KG1 (cell line): ENCODE measurements at regions not wholly inside any gene's neighbourhood (a gene's known extent, or its start where the extent isn't known, plus 50 kb on each side); places are given as distances from the start of the nearest gene placed in this dataset.
"Not testable (repeated sequence)": the region's sequence is repeated elsewhere in the genome, so short reads cannot be mapped to it uniquely, and the experiment has no call there.

ENCODE experiments used
- DNase-seq: peaks from one replicate; lab custom pipeline; 2025; lab: John Stamatoyannopoulos, UW

- no peak for DNase-seq
These were observed 75.7 kb downstream of the C18orf54 start for GRCh38 chr18:54433368-54433767.

- no peak for DNase-seq
These were observed 76.2 kb downstream of the C18orf54 start for GRCh38 chr18:54433857-54434256.

GRCh38 chr18:54434453-54434852 is 76.7 kb downstream of the C18orf54 start:
- DNase-seq = no peak

GRCh38 chr18:54436501-54436900 is 78.8 kb downstream of the C18orf54 start:
- no peak for DNase-seq

- no peak for DNase-seq
These were observed 82.6 kb downstream of the C18orf54 start for GRCh38 chr18:54440292-54440691.

GRCh38 chr18:54444319-54444914 is 86.7 kb downstream of the C18orf54 start:
- DNase-seq = peak; percentile 9

- no peak for DNase-seq
These were observed 96.3 kb downstream of the C18orf54 start for GRCh38 chr18:54453996-54454395.

GRCh38 chr18:54465502-54465901 is 107.8 kb downstream of the C18orf54 start:
- no peak for DNase-seq

GRCh38 chr18:54466248-54467005 is 108.7 kb downstream of the C18orf54 start:
- no peak for DNase-seq

GRCh38 chr18:54479365-54479764 is 111.7 kb upstream of the DYNAP start:
- DNase-seq = no peak

- DNase-seq = no peak
These were observed 110.4 kb upstream of the DYNAP start for GRCh38 chr18:54480616-54481015.

- not testable (repeated sequence) for DNase-seq
These were observed 88.6 kb upstream of the DYNAP start for GRCh38 chr18:54502451-54502850.

GRCh38 chr18:54503131-54503894 is 87.7 kb upstream of the DYNAP start:
- no peak for DNase-seq

- no peak for DNase-seq
These were observed 84.4 kb upstream of the DYNAP start for GRCh38 chr18:54506516-54507261.

- no peak for DNase-seq
These were observed 81.3 kb upstream of the DYNAP start for GRCh38 chr18:54509793-54510192.

GRCh38 chr18:54515149-54515548 is 75.9 kb upstream of the DYNAP start:
- no peak for DNase-seq

GRCh38 chr18:54517521-54517920 is 73.5 kb upstream of the DYNAP start:
- DNase-seq = no peak

- no peak for DNase-seq
These were observed 69.2 kb upstream of the DYNAP start for GRCh38 chr18:54521846-54522245.

GRCh38 chr18:54528942-54529376 is 62.1 kb upstream of the DYNAP start:
- no peak for DNase-seq

GRCh38 chr18:54529444-54529843 is 61.6 kb upstream of the DYNAP start:
- no peak for DNase-seq

GRCh38 chr18:54530285-54530684 is 60.8 kb upstream of the DYNAP start:
- no peak for DNase-seq

- no peak for DNase-seq
These were observed 59.5 kb upstream of the DYNAP start for GRCh38 chr18:54531402-54532065.
